Heart left ventricle (tissue), 16 donors: ENCODE measurements at regions not wholly inside any gene's neighbourhood (a gene's known extent, or its start where the extent isn't known, plus 50 kb on each side); places are given as distances from the start of the nearest gene placed in this dataset.
"Not testable (repeated sequence)": the region's sequence is repeated elsewhere in the genome, so short reads cannot be mapped to it uniquely, and the experiment has no call there.

ENCODE experiments used
- ATAC-seq, 4 donors: fragments of 200-7000 bp; cut with Tn5 transposase; one replicate each; pipeline ENCODE4 v1.9.1; 2020 to 2022; ENCODE audit warnings: moderate library complexity in 4 of 4, mild to moderate bottlenecking in 3 of 4, moderate number of reproducible peaks in 1 of 4
- DNase-seq, 5 donors: peaks; one replicate each; pipeline ENCODE4 v3.0.0-alpha.2; 2020
- H3K27ac ChIP-seq, 12 donors: fragments of 200-600 bp; sonication (generic) in 4 of 12; one replicate each; pipeline versions ENCODE4 v1.5.0 to v1.8.0; 2016 to 2022; ENCODE audit warnings: mild to moderate bottlenecking in 2 of 12
- H3K27me3 ChIP-seq, 9 donors: fragments of 200-600 bp; sonication (generic) in 2 of 9; one replicate each; pipeline versions ENCODE4 v1.5.1 to v1.8.0; 2016 to 2022; ENCODE audit warnings: mild to moderate bottlenecking in 3 of 9
- H3K36me3 ChIP-seq, 9 donors: fragments of 200-600 bp; sonication (generic) in 2 of 9; one replicate each; pipeline versions ENCODE4 v1.5.0 to v1.8.0; 2018 to 2022; ENCODE audit warnings: mild to moderate bottlenecking in 2 of 9
- H3K4me1 ChIP-seq, 12 donors: fragments of 200-600 bp; sonication (generic) in 4 of 12; one replicate each; pipeline versions ENCODE4 v1.5.0 to v1.8.0; 2016 to 2022; ENCODE audit warnings: mild to moderate bottlenecking in 3 of 12
- H3K4me3 ChIP-seq, 12 donors: fragments of 200-600 bp; sonication (generic) in 4 of 12; one replicate each; pipeline versions ENCODE4 v1.5.0 to v1.8.0; 2017 to 2022; ENCODE audit warnings: mild to moderate bottlenecking in 9 of 12, moderate library complexity in 4 of 12
- H3K9me3 ChIP-seq, 12 donors: fragments of 200-600 bp; sonication (generic) in 4 of 12; one replicate each; pipeline versions ENCODE4 v1.5.0 to v1.8.0; 2016 to 2022; ENCODE audit warnings: mild to moderate bottlenecking in 1 of 12
- POLR2A ChIP-seq, 2 donors: fragments of 450-650 bp; IDR thresholded peaks; one replicate each; pipeline ENCODE4 v1.6.1; 2017; ENCODE audit warnings: antibody characterized with exemption in 2 of 2, mild to moderate bottlenecking in 2 of 2, moderate library complexity in 2 of 2
- WGBS, 4 donors: extraction: QIAGEN DNeasy Blood & Tissue Kit in 2 of 4; methylation state at CpG; one replicate each; pipeline versions ENCODE4 v1.1.5 to v1.1.7; 2013 to 2018; 5-methylcytosine and 5-hydroxymethylcytosine counted together
- intact Hi-C, 10 donors: fragments of 100-400 bp; cut with DNase I; formaldehyde crosslinking; loops; one replicate each; pipeline versions ENCODE4 v1.11.1 to v1.14.2; 2022
- TF ChIP-seq, protein P1 (sequence below), 12 donors: fragments of 200-600 bp; sonication (generic) in 4 of 12; IDR thresholded peaks; one replicate each; pipeline versions ENCODE4 v1.5.0 to v1.8.0; 2018 to 2022; ENCODE audit warnings: antibody characterized with exemption in 12 of 12, mild to moderate bottlenecking in 5 of 12
- donor health status: ischemic (EF 13 %, LVEDD 7.1; RV severe dilation, severe dysfunction).
- donor health status: healthy with polysubstance abuse.
- donor health status: DM: no; HTN: yes; CAD: no.
- donor health status: DM: no; HTN: no; CAD: no.
- donor health status: ischemic (EF 25% LVEDD 6.9; RV normal size, moderate dysfunction).
- donor health status: ischemic (EF 25% LVEDD 5.7; RV mildly dilated, moderate dysfunction).
- donor health status: healthy.
- donor health status: DM: yes; HTN: yes; CAD: no.
- donor health status: ischemic (EF 35%, LVEDD 5.7; RV mildly dilated, moderate dysfunction).
- donor health status: nonischemic (EF 11% LVEDD 7.7; RV severe dilation, severe dysfunction).
- donor health status: DM: yes; HTN: yes; CAD: no.
- donor health status: PGD.
- donor health status: ischemic (EF 29% LVEDD 5.4; RV normal size, mild dysfunction).
- donor health status: nonischemic (EF 23%, LVEDD 6.1; RV moderate dilation, normal function).

DNA sequence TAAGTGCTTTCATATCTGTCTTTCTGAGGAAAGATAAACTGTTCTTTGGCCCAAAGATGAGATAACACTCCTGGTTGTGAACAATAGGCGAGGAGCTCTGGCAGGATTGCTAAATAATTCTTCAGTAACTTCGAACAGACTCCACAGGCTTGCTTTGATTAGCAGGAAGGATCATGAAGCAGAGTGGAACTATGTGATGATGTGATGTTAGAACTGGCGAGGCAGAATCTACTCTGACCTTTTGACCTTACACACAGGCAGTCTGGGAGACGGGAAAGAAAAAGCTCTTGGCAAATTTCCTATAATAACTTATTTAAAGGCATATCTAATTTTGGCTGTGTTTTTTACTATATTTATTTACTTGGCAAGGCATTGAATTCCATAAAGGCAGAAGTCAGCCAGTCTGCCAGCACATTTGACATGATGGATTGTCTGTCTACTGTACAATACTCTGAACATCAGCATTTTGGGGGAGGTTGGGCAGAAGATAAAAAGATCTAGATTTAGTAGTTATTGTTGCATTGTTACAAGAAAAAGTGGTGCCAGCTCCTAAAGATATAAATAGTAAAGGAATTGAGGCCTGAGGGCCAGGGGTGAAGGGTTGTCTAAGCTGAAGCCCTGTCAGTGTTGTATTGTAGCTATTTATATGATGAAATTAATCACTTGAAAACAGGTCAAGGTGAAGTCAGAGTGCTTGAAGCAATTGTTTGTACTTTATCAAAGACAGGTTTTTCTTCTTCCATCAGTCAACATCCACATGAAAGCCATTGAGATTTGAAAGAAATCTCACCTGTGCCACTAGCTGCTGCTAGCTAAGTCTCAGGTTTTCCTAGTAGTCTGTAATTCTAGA is 708.8 kb downstream of the LTN1 start:
- H3K9me3 ChIP-seq, result peaks cover 0 to 8% (median 0%) of the 10 kb centered on the region in 12 donors
- no peaks in the 10 kb centered on the region for H3K36me3 ChIP-seq
- intact Hi-C loops, result no loop called here
- H3K4me3 ChIP-seq, result no peak overlapping the region
- H3K27ac ChIP-seq, result peak overlapping the region in 9 of 12 donors; percentile 0 to 56 (median 42)
- 3 to 10% (median 6%) methylated on average over 4 of the region's 4 CpGs for WGBS, 4 donors
- ATAC-seq (peak; percentile 69 to 94 (median 91)), DNase-seq (peak in 1 of 5 donors; percentile 13)
- TF ChIP-seq, protein P1, sequence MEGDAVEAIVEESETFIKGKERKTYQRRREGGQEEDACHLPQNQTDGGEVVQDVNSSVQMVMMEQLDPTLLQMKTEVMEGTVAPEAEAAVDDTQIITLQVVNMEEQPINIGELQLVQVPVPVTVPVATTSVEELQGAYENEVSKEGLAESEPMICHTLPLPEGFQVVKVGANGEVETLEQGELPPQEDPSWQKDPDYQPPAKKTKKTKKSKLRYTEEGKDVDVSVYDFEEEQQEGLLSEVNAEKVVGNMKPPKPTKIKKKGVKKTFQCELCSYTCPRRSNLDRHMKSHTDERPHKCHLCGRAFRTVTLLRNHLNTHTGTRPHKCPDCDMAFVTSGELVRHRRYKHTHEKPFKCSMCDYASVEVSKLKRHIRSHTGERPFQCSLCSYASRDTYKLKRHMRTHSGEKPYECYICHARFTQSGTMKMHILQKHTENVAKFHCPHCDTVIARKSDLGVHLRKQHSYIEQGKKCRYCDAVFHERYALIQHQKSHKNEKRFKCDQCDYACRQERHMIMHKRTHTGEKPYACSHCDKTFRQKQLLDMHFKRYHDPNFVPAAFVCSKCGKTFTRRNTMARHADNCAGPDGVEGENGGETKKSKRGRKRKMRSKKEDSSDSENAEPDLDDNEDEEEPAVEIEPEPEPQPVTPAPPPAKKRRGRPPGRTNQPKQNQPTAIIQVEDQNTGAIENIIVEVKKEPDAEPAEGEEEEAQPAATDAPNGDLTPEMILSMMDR (IDR thresholded peaks at IDR 0.05), result no peak
- no peak for TF ChIP-seq POLR2A (IDR thresholded peaks at IDR 0.05)
- H3K4me1 ChIP-seq, result peaks cover 0 to 17% (median 12%) of the 10 kb centered on the region in 12 donors
- H3K27me3 ChIP-seq, result no peaks in the 10 kb centered on the region

DNA sequence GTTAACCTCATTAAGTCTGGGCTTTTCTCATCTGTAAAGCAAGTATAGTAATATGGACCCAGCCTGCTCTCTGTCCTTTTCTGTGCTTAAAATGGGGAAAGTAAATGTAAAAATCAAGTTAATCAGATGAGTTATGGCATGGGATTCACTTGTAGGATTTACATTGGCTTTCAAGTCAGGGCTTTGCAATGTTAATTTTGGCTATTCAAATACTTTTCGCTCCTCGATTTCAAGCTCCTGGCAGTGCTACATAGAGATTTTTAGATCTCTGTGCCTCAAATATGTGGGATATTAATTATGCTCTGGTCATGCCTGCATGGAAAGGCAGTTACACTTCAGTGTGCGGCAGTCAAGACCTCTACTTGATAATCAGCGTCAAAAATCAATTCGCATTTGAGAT is 709.8 kb downstream of the LTN1 start:
- H3K36me3 ChIP-seq, result no peaks in the 10 kb centered on the region
- 84 to 89% (median 87%) methylated on average over 5 of the region's 5 CpGs for WGBS, 4 donors
- peaks cover 0 to 8% (median 0%) of the 10 kb centered on the region in 12 donors for H3K9me3 ChIP-seq
- TF ChIP-seq, protein P1 (IDR thresholded peaks at IDR 0.05), result no peak
- no peak for TF ChIP-seq POLR2A (IDR thresholded peaks at IDR 0.05)
- H3K27me3 ChIP-seq, result no peaks in the 10 kb centered on the region
- H3K4me1 ChIP-seq, result peaks cover 0 to 17% (median 12%) of the 10 kb centered on the region in 12 donors
- intact Hi-C loops, result no loop called here
- ATAC-seq, result no peak
- peak overlapping the region in 2 of 12 donors; percentile 15 to 52 for H3K27ac ChIP-seq
- no peak for DNase-seq
- H3K4me3 ChIP-seq, result no peak overlapping the region

DNA sequence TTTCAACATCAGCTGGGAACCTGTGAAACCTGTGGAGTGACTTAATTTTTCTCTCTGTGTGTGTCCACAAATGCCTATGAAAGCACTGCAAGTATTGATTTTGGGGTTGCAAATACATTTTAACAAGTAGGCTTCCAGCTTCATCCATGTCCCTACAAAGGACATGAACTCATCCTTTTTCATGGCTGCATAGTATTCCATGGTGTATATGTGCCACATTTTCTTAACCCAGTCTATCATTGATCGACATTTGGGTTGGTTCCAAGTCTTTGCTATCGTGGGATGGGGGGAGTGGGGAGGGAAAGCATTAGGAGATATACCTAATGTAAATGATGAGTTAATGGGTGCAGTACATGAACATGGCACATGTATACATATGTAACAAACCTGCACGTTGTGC is 711.3 kb downstream of the LTN1 start:
- not testable (repeated sequence) for ATAC-seq
- H3K9me3 ChIP-seq, result peaks cover 0 to 15% (median 0%) of the 10 kb centered on the region in 12 donors
- WGBS, 4 donors, result 83 to 93% (median 87%) methylated on average over 3 of the region's 3 CpGs

DNA sequence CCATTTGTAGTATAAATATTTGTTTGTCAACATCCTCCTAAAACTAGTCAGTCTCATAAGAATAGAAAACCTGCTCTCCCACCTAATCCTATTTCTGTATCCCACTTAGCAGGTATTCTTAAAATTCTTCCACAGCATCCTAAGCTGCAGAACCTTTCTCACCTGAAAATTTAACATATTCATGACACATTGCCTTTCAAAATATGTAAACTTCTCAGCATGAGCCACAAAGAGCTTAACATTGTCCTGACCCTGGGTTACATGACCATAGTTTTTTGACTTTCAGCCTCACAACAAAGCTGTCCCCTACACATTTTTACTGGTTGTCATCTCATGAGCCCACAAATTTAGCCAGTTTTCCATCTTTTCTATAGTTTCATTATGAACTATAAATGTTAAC is 712.1 kb downstream of the LTN1 start:
- Histone ChIP-seq H3K27ac (no peak overlapping the region), H3K4me3 (no peak overlapping the region), H3K9me3 (peaks cover 0 to 16% (median 0%) of the 10 kb centered on the region in 12 donors), H3K36me3 (no peaks in the 10 kb centered on the region), H3K4me1 (peaks cover 0 to 17% (median 12%) of the 10 kb centered on the region in 12 donors), H3K27me3 (no peaks in the 10 kb centered on the region)
- no peak for ATAC-seq
- no peak for DNase-seq
- intact Hi-C loops, result no loop called here
- TF ChIP-seq POLR2A (IDR thresholded peaks at IDR 0.05), result no peak

More for the DNA sequence above, 711.3 kb downstream of the LTN1 start:
- H3K27ac ChIP-seq, H3K36me3 ChIP-seq, DNase-seq, H3K4me3 ChIP-seq, intact Hi-C loops, H3K27me3 ChIP-seq: not testable (repeated sequence)
- peaks cover 0 to 17% (median 12%) of the 10 kb centered on the region in 12 donors for H3K4me1 ChIP-seq

DNA sequence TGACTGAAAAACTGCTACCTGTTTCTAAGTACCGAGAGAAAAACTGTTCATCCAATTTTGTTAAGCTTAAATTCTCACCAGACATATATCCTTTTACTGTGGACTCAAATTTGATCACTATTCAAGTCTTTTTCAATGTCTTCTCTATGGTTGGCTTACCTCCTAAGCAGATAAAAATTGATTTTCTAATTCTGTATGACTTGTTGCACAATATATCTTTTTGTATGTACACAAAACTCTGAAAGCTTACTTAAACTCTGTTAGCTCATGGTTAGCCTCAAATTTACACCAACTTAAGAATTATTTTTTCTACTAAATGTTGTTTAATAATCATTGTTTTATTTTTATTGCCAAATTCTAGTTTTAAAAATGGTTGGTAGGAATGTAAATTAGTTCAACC is 715.4 kb downstream of the LTN1 start:
- Histone ChIP-seq H3K4me3 (no peak overlapping the region), H3K4me1 (no peaks in the 10 kb centered on the region), H3K9me3 (peaks cover 0 to 14% (median 0%) of the 10 kb centered on the region in 12 donors), H3K36me3 (no peaks in the 10 kb centered on the region), H3K27ac (no peak overlapping the region), H3K27me3 (no peaks in the 10 kb centered on the region)
- DNase-seq (no peak), ATAC-seq (no peak)
- intact Hi-C loops, result no loop called here
- TF ChIP-seq, protein P1 (IDR thresholded peaks at IDR 0.05), result no peak
- no peak for TF ChIP-seq POLR2A (IDR thresholded peaks at IDR 0.05)
- 95 to 99% (median 97%) methylated on average over 1 of the region's 1 CpG for WGBS, 4 donors
